ENCODE measurements at regions not wholly inside any gene's neighbourhood (a gene's known extent, or its start where the extent isn't known, plus 50 kb on each side); places are given as distances from the start of the nearest gene placed in this dataset.
A peak's percentile ranks its signal among the peaks of the same experiment; 100 is the strongest.
"Not testable (repeated sequence)": the region's sequence is repeated elsewhere in the genome, so short reads cannot be mapped to it uniquely, and the experiment has no call there.

DNA sequence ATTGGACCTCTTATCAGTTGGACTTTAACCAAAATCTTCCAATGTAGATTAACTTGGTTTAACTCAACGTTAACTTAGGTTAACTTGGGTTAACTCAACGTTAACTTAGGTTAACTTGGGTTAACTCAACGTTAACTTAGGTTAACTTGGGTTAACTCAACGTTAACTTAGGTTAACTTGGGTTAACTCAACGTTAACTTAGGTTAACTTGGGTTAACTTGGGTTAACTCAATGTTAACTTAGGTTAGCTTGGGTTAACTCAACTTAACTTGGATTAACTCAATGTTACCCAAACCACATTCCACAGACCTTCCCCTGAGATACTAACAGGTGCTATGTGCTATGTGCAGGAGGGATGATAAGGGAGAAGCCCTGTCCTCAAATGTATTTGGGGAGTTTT, 306.9 kb upstream of the IL12A start:
- not testable (repeated sequence) for DNase-seq (ENCODE audit: low read depth, low spot score)

DNA sequence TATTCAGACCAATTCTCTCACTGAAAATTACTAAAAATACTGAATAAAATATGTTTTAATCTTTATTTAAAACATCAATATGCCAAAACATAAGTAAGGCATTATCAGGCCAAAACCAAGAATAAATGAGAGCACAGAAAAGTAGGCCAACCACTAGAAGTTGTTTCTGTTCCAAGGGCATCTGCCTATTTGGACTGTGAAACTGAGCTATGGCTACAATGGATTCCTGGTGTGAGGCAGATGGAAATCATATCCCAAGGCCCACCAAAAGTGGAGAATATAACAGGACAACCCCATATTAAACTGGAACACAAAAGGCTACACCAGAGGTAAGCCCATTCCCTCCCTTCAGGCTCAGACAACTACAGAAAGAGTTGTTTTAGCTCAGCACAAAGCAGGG, 302.8 kb upstream of the IL12A start:
- DNase-seq (ENCODE audit: low read depth, low spot score), result no peak

- no peak for DNase-seq (ENCODE audit: low read depth, low spot score)
These were observed 295.4 kb upstream of the IL12A start for GRCh38 chr3:159693226-159693625.

DNA sequence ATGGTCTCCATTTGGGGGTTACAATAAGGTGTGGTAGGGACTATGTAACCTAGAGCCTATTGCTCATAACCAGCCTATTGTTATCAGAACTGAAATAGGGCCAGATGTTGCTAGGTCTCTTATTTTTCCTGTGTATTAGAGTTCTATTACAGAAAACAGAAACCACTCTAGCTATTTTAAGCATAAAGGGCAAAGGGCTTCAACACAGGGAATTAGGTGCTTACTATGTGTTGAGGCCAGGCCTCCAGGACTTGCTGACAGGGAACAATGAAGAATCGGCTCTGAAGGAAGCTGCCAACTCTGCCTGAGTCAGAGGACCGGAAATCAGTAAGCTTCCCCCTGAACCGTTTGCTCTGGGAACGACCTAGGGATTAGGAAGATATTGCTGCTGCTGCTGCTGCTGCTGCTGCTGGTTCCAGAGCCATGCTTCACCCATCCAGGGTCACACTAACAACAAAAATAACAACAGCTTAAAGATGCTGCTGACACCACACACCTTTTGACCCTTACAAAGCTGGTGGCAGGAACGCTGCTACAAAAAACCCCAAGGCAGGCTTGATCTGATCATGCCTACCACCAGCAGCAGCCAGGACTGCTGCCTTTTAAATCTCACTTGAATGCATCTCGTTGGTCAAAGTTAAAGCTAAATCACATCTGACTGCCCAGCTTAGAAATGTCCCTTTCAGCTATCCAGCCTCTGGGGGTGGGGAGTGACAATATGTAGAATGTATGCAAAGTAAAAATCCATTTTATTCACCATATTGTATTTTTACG, 276.9 kb upstream of the IL12A start:
- DNase-seq (ENCODE audit: low read depth, low spot score), result peak; percentile 98

DNA sequence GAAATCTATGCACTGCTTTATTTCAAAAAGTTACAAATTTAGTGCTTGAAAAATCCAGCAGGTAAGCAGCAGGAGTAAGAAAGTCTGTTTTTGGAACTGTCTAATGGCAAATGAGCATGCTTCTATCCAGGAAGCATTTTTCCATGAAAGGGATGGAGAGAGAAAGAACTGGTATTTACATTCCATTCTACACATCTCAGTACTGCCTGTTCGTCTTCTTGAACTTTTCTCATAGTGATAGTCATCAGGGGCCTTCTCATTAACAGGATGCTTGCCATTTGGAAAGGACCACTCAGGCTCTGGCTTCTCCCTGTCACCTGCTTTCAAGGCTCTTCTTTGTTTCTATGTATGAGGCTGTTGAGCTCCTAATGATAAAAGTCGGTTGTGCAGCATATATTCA, 267.3 kb upstream of the IL12A start:
- DNase-seq (ENCODE audit: low read depth, low spot score), result no peak

GRCh38 chr3:159723295-159723694, 265.3 kb upstream of the IL12A start:
- no peak for DNase-seq (ENCODE audit: low read depth, low spot score)

- DNase-seq (ENCODE audit: low read depth, low spot score), result no peak
These were observed 264.0 kb upstream of the IL12A start for GRCh38 chr3:159724627-159725026.

GRCh38 chr3:159726231-159726964, 262.2 kb upstream of the IL12A start:
- no peak for DNase-seq (ENCODE audit: low read depth, low spot score)

GRCh38 chr3:159727506-159727905, 261.1 kb upstream of the IL12A start:
- DNase-seq (ENCODE audit: low read depth, low spot score), result peak; percentile 57

- no peak for DNase-seq (ENCODE audit: low read depth, low spot score)
These were observed 257.4 kb upstream of the IL12A start for GRCh38 chr3:159731254-159731653.

GRCh38 chr3:159732172-159733111, 256.2 kb upstream of the IL12A start:
- no peak for DNase-seq (ENCODE audit: low read depth, low spot score)

DNA sequence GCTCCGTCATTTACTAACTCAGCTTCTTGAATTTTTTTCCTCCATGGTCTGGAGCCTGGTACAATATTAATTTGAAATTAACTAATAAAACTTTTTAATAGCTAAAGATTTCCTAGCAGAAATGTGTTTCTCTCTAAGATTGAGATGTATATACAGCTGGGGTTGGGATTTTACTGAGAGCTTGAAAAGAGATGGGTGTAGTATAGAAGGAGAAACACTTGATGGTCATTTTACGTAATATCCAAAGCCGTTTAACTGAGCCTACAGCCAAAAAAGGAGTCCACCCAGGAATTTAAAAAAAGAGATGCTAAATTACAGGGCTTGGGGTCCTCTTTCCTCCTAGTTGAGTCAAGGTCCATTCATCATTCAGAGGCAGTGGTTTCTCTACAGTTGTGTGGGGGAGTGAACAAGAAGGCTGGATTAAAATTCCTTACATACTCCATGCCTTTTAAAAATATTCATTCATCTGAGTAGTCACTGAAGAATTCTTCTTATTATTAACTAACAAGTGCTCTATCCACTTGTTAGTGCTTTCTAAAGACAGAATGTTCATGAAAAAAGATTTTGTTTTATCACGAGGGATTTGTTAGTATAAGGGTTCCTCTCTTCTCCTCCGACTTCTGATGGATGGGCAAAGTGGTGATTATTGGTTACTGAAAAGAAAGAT, 255.3 kb upstream of the IL12A start:
- DNase-seq (ENCODE audit: low read depth, low spot score), result no peak

DNA sequence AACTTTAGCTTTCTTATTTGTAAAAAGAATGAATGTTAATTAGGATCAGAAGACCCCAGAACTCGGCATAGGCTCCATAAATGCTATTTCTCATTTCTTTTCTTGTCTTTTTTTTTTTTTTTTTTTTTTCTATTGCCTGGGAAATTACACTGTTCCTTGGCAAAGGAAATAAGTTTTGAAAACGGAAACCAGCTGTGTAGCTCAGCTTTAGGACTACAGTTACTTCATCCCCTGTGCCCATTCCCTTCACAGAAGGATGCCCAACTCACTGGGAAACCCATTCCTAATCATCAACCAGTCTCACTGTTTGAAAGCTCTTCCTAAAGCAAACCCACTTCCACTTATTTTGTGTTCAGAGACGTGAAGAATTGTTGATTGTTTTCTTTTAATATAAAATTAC, 254.0 kb upstream of the IL12A start:
- no peak for DNase-seq (ENCODE audit: low read depth, low spot score)

DNA sequence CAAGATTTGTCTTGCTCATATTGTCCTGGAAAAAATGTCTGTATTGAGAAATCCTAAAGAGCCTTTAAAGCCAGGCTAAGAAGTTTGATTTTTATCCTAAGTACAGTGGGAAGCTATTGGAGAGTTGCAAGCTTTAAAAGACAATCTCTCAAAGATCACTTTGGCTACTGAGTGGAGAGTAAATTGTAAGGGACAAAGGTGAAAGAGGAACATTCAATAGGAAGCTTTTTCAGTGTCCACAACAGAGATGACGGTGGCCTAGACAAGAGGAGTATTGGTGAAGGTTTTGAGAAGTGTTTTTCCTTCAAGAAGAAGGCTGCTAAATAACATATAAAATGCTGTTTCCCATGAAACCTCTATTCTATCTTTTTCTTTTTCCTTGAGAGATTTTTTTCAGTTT, 249.5 kb upstream of the IL12A start:
- no peak for DNase-seq (ENCODE audit: low read depth, low spot score)

GRCh38 chr3:159739969-159740368, 248.7 kb upstream of the IL12A start:
- no peak for DNase-seq (ENCODE audit: low read depth, low spot score)

- no peak for DNase-seq (ENCODE audit: low read depth, low spot score)
These were observed 247.4 kb upstream of the IL12A start for GRCh38 chr3:159741281-159741680.

- DNase-seq (ENCODE audit: low read depth, low spot score), result no peak
These were observed 240.2 kb upstream of the IL12A start for GRCh38 chr3:159748425-159748824.

DNA sequence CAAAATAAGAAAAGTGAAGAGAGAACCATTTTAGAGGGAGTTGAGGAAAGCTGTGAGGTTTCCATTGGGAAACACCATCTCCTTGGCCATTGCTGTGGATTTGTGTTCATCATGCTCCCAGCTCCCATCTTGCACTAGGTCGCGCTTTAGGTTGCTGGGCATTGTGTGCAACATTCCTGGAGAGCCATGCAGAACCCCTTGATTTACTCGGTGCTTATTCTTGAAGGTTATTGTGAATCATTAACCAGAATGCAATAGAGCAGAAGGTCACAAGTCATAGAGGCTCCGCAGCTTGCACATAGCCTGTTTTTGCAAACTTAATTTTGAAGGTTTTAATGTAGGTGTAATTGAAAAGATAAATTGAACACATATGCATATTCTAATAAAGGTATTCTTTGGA, 239.2 kb upstream of the IL12A start:
- no peak for DNase-seq (ENCODE audit: low read depth, low spot score)

- DNase-seq (ENCODE audit: low read depth, low spot score), result no peak
These were observed 237.5 kb upstream of the IL12A start for GRCh38 chr3:159751146-159751545.

DNA sequence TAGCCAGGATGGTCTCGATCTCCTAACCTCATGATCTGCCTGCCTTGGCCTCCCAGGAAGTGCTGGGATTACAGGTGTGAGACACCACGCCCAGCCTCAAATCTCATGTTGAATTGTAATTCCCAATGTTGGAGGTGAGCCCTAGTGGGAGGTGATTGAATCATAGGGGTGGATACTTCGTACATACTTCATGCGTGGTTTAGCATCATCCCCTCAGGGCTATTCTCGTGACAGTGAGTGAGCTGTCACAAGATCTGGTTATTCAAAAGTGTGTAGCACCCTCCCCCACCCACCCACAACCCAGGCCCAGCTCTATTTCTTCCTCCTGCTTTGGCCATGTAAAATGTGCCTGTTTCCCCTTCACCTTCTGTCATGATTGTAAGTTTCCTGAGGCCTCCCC, 236.9 kb upstream of the IL12A start:
- DNase-seq (ENCODE audit: low read depth, low spot score), result no peak
